Skeletal muscle cell (primary cell): ENCODE measurements at regions not wholly inside any gene's neighbourhood (a gene's known extent, or its start where the extent isn't known, plus 50 kb on each side); places are given as distances from the start of the nearest gene placed in this dataset.
A peak's percentile ranks its signal among the peaks of the same experiment; 100 is the strongest.
"Not testable (repeated sequence)": the region's sequence is repeated elsewhere in the genome, so short reads cannot be mapped to it uniquely, and the experiment has no call there.

Source experiments
- DNase-seq: peaks from one replicate; pipeline ENCODE4 v3.0.0-alpha.2; 2010; ENCODE audit warnings: low read depth
- H3K4me3 ChIP-seq: 2 replicates; pipeline ENCODE4 v1.5.1; 2011; ENCODE audit warnings: low read depth, mild to moderate bottlenecking, control low read depth, low read length, moderate library complexity

DNA sequence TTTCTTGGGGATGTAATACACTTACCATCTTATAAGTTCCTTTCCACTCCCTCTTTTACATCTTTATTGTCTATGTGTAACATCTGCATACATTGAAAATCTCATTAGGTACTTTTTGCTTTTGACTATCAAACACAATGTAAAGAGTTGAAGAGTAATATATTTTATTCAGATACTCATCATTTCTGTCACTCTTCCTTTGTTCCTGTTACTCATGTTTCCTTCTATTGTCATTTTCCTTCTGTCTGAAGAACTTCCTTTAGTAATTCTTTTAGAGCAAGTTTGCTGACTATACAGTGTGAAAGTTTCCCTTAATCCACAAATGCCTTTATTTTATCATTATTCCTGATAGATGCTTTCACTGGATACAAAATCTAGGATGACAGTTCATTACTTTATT, 339.8 kb downstream of the SOX4 start:
- no peak overlapping the region for H3K4me3 ChIP-seq
- DNase-seq = no peak

DNA sequence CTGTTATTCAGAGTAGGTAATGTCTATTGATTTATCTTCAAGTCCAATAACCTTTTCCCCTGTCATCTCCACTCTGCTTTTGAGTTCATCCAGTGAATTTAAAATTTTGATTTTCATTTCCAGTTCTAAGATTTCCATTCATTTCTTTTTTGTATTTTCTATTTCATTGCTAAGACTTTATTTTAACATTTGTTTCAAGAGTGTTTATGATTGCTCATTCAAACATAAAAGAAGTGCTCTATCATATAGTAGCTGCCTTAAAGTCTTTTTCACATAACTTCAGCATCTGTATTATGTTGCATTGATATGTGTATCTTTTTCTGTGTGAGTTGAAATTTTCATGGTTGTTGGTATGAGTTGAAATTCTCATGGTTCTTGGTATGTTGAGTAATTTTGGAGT, 341.6 kb downstream of the SOX4 start:
- DNase-seq = no peak
- no peak overlapping the region for H3K4me3 ChIP-seq

DNA sequence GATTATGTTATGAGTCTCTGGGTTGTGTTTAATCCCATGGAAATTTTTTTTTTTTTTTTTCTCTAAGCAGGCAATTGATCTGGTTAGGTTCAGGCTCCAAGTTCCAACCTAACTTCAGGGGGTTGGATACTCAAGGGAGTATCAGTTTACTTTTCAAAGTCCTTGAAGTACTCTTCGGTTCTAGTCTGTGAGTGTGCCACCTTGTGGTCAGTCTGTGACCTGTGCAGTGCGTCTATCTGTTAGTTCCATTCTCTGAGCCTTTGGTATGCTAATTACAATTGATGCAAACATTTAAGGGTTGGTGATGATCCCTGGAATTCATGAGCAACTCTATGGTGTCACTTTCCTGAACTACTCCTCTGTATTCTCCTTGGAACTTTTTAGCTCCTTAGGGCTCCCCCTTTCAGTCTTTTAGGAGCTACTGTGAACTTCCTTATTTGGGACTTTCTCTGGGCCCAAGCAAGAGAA, 342.0 kb downstream of the SOX4 start:
- no peak overlapping the region for H3K4me3 ChIP-seq
- DNase-seq = no peak

DNA sequence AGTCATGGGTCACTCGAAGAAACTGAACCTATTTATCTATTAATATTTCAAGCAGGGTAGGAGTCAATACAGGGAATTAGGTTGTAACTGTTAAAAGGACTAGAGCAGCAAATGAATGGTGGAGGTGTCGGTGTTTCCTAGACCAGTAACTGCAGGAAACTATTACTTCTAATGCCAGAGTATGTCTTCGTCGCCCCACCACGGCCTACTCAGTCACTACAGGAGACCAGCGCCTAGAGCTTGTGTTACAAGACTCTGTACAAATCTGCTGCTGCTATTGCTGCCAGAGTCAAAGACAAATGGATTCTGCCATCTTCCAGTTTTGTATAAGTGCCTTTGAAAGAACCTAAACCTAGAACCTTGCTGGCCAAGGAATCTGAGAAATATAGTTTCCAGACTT, 343.9 kb downstream of the SOX4 start:
- DNase-seq = no peak
- H3K4me3 ChIP-seq = no peak overlapping the region

DNA sequence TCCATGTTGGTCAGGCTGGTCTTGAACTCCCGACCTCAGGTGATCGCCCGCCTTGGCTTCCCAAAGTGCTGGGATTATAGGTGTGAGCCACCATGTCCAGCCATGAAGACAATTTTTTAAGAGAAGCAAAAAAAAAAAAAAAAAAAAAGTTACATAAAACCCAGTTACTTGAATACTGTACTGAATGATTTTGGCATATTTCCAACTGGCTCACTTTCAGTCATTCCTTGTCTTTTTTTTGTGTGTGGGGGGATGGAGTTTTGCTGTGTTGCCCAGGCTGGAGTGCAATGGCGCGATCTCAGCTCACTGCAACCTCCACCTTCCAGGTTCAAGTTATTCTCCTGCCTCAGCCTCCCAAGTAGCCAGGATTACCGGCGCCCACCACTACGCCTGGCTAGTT, 345.5 kb downstream of the SOX4 start:
- not testable (repeated sequence) for H3K4me3 ChIP-seq, DNase-seq

DNA sequence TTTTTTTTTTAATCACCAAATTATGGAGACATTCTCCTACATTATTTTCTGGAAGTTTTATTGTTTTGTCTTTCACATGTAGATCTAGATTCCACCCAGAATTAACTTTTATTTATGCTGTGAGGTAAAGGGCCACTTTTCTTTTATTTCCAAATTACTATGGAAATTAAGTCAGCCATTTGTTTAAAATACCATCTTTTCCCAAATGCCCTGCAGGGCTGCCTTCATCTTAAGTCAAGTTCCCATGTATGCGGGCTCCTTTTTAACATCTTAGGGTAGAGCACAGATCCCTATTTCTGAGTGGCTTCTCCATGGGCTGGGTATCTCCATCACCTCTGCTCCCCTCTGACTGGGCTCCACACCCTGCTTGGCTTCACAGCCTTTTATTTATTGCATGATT, 348.4 kb downstream of the SOX4 start:
- no peak for DNase-seq
- no peak overlapping the region for H3K4me3 ChIP-seq

DNA sequence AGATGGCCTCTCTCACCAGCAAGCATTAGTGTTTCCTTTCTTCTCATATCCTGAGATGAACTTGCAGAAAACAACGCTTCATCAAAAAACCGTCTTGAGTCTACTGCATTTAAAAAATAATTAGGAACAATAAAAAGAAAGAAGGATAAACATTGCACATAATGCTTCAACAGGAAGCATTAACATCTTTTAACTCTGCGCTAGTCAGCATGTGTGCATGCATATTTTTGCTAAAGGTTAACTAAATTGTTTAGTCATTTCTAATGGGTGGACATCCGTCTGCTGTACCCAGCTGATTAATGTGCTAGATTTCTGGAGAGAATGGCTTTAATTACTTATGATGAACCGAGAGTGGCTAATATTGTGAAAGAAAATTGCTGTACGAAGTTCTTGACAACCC, 349.3 kb downstream of the SOX4 start:
- DNase-seq = no peak
- no peak overlapping the region for H3K4me3 ChIP-seq

DNA sequence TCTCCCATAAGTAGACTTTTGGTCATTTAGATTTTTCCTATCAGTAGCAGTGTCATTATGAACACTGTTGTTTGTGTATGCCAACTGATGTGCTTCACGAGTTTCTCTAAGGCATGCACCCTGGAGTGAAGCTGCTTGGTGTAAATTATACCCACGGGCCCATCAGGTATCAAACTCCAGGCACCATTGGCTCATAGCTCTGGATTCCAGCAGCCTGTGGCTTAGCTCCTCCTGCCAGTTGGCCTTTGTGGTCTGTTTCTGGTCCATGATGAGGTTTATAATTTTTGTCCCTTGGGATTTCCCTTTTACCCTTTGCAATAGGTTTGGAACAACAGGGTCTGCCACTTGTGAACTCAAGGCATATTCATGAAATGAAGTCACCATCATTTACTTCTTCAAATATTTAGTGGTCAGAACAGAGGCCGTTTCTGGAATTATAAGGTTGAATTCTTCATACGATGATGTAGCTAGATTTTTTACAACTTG, 350.5 kb downstream of the PRL start:
- no peak overlapping the region for H3K4me3 ChIP-seq
- peak; percentile 99 for DNase-seq

DNA sequence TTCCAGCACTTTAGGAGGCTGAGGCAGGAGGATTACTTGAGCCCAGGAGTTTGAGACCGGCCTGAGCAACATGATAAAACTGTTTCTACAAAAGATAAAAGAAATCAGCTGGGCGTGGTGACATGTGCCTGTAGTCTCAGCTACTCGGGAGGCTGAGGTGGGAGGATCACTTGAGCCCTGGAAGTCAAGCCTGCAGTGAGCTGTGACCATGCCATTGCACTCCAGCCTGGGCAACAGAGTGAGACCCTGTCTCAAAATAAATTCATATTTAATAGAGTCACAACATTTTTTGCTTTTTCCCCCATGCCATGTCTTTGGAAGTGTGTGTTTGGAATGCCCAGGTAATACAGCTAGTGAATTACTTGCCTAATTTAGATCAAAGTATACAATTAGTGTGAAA, 349.6 kb downstream of the PRL start:
- not testable (repeated sequence) for H3K4me3 ChIP-seq, DNase-seq

DNA sequence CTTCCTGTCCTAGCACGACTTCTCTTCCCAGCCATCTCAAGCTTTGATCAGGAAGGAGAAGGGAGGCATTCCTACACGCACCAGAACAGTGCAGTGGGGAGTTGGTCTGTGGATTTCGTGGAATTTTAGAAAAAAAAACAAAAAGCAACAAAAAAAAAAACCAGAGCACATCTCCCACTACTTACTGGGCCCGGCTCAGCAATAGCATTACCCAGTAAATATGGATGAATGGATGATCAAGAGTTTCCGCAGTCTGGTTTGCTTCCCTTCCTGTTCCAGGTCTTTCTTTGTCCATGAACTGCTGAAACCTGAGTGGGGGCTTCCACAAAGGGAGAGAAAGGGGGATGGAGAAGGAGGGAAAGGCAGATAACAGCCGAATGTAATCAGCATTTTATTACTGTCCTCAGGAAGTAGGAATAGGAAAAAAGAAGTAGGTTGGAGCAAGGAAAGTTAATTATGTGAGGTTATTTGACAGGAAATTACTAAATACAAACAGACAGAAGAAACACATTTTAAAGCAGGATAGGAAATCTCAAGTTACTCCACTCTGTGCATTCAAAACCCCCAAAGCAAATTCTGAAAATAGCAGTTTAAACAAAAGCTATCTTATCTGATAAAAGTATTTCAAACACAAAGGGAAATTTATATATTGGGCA, 349.0 kb downstream of the PRL start:
- H3K4me3 ChIP-seq = no peak overlapping the region
- DNase-seq = no peak

DNA sequence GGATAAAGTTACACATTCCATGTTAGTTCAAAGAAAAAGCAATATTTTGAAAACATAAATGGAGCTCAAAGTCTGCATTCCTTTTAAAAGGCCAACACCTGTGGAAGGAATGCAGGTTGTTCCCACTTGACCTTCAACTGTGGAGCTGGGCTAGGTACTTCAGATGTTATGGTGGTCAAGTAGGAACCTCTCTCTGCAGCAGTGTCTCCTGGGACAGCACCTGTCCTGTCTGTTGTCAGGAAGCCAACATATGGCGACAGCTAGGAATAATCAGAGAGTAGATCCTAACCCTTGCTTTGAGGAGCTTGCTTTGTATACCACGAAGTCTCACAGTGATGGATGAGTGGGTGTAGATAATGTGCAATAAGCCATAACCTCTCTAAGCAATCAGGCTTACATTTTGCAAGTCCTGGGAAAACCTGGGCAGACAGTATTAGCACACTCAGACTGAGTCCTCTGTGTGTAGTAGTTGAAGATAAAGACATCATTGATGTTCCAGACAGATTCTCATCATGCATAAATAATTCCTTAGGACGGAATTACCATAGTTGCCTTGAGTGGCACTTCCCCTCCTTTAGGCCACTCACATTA, 347.5 kb downstream of the PRL start:
- no peak for DNase-seq
- no peak overlapping the region for H3K4me3 ChIP-seq

DNA sequence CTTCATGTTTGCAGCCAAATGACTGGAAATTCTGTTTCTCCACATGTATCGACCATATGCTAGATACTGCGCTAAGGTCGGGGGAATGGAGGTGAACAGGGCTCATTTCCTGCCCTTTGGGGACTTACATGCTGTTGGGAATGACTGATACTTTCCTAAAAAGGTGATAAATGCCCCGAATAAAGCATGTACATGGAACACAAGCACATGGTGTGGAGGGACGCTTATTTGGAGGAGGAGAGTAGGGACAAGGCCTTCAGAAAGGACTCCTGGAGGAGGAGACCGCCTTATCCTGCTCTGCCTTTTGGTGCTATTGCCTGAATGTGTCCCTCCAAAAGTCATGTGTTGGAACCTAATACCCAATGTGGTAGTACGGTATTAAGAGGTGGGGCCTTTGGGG, 344.5 kb downstream of the PRL start:
- no peak overlapping the region for H3K4me3 ChIP-seq
- DNase-seq = no peak

DNA sequence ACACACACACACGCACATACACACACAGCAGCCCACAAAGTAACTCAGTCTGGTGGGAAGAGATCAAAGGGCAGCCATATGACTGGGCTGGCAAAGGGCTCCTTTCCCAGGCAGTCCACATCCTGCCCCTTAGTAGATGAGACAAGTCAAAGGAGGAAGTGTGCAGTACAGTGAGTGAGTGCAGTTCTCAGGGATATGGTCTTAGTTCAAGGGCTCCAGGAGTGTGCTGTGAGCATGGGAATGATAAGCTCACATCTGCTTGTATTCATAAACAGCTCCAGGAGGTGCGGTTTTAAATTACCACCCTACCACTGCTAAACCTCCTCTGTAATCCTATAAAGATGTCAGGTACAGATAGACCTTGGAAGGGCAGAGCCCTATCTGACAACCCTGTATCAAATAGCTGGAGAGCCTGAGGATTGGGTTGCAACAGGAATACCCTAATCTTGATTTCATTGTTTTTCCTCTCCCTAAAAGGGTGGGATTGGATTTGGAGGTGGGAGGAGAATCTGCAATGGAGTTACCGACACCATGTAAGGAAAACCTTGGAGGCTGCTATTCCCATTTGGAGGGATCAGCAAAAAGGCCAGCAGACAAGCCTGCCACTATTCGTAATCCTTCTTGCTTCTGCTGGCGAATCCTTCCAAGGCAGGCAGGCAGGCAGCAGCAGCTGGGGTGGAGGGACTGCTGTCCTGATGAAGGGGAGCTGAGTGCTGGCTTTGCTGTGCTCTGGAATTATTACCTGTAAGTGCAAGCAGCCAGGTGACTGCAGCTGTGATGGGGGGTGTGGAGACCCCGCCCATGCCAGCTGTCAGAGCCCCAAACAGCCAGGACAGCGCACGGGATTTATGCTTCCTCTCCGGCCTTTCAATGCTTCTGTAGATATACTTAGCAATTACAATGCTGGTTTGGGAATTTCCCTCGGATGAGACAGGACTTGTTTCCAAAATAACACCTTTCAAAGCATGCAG, 342.7 kb downstream of the PRL start:
- peak; percentile 61 for DNase-seq
- no peak overlapping the region for H3K4me3 ChIP-seq

DNA sequence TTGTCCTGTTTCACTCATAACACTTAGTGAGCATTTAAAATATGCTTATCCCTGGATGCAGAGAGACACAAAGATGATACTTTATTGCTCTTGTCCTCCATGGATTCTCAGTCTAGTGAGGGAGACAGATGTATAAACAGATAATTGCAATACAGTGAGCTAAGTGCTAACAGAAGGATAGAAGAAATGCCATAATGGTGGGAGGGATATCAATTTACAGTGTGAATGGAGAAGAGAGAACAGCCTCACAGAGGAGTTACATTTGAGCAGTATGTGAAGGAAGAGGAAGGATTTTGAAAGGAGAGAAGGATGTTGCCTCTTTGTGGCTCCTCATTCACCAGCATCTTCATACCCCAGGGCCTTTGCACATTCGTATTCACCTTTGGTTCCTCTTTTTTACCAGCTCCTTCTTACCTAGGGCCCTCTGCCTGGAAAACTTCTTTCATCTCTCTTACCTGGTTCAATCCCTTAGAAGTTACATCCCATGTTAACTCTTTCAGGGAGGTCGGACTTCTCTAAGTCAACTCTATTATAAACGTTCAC, 341.7 kb downstream of the PRL start:
- H3K4me3 ChIP-seq = no peak overlapping the region
- no peak for DNase-seq

DNA sequence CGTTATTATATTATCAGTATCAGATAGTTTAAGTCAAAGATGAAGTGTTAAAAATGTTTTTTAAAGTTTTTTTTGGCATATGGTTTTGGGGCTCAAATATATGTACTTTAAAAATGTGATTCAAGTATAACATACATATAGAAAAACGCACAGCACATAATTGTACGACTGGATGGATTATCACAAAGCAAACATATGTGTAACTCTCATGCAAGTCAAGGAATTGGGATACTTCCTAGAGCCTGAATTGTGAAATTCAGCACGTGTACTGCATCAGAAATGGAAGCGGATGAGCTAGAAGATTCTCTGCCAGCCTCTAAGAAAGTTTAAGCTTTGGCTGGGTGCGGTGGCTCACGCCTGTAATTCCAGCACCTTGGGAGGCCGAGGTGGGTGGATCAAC, 340.9 kb downstream of the PRL start:
- DNase-seq = no peak
- no peak overlapping the region for H3K4me3 ChIP-seq

DNA sequence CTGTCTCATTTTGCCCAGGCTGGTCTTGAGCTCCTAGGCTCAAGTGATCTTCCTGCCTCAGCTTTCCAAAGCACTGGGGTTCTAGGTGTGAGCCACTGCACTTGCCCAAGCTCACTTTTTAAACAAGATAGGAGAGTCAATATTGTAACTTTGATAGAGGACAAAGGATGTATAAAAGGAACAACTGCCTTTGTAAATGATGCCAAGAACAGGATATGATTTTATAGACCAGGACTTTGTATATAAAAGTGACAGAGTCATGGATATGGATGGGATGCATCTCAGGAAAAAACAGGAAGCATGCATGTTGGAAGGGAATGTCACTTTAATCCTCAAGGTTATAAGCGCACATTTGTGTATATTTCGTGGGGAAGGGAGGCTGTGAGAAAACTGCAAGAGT, 338.4 kb downstream of the PRL start:
- H3K4me3 ChIP-seq = no peak overlapping the region
- no peak for DNase-seq

DNA sequence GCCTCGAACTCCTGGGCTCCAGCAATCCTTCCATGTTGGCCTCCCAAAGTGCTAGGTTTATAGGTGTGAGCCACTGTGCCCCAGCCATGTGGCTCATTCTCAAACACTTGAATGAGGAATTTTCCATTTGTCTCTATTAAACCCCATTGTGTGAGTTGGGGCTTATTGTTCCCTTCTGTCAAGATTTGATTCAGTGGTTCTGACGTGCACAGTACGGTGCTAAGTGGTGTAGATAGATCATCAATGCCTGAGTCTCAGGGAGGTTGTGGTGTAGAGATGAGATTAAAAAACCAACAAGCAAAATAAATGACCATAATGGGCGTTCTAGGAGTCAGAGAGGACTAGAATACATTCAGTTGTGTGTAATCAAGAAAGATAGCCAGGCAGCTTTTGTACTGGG, 335.6 kb downstream of the PRL start:
- H3K4me3 ChIP-seq = no peak overlapping the region
- no peak for DNase-seq

DNA sequence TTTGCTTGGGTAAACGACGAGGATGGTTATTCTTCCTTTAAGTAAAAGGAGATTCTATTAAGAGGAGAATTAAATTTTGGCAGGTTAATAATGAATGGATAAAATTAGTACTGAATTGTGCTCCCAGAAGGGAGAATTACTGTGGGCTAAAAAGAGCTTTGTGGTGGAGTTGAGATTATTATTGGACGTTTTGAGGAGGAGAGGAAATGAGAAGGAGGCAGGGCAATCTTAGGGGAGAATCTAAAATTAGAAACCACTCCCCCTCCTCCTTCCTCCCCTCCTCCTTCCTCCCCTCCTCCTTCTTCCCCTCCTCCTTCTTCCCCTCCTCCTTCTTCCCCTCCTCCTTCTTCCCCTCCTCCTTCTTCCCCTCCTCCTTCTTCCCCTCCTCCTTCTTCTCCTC, 331.8 kb downstream of the PRL start:
- no peak overlapping the region for H3K4me3 ChIP-seq
- no peak for DNase-seq

DNA sequence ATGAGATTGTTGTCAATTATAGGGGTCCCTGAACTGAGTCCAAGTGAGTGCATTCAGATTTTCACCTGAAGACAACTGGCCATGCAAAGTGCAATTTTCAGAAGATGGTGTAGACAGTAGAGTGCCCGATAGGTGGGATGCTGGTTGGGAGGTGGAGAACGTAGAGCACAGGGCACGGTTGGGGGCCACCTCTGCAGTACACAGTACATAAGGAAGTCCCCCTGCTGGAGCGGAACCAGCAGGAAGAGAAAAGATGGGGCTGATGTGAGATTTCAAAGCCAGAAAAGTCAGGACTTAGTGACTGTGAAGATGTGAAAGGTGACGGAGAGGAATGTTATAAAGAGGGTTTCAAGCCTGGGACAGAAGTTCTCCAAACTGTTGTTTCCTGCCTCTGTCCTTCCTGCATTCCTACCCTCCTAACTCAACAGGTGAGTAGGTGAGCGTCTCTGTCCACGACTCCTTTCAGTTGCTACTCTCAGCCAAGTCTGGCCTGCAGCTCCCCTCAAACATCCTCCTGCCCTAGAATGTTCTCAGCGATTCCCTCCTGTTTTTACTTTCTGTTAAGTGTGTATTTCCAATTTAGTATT, 330.8 kb downstream of the PRL start:
- no peak for DNase-seq

More for the DNA sequence above, 330.8 kb downstream of the PRL start:
- no peak overlapping the region for H3K4me3 ChIP-seq
